SW 1271 (cell line): ENCODE measurements at regions not wholly inside any gene's neighbourhood (a gene's known extent, or its start where the extent isn't known, plus 50 kb on each side); places are given as distances from the start of the nearest gene placed in this dataset.

Experiments
- DNase-seq, 2 experiments: peaks; one replicate each; lab custom pipeline; 2025; lab: John Stamatoyannopoulos, UW

- no peak for DNase-seq
Measured at GRCh38 chr7:118298771-118299170, 74.3 kb downstream of the ANKRD7 start.

DNA sequence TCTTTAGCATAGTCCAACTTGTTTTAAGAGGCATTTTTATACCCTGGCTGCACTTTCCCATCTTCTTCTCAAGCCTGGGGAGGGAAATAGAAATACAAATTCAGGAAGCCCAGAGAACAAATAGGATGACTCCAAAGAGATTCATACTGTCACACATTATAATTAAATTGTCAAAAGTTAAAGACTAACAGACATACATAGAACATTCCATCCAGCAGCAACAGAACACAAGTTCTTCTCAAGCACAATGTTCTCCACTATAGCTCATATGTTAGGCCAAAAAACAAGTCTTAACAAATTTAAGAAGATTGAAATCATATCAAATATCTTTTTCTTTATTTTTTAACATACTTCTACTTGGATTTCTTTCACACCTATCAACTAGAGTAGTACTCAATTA is 75.7 kb downstream of the ANKRD7 start:
- DNase-seq: no peak

DNA sequence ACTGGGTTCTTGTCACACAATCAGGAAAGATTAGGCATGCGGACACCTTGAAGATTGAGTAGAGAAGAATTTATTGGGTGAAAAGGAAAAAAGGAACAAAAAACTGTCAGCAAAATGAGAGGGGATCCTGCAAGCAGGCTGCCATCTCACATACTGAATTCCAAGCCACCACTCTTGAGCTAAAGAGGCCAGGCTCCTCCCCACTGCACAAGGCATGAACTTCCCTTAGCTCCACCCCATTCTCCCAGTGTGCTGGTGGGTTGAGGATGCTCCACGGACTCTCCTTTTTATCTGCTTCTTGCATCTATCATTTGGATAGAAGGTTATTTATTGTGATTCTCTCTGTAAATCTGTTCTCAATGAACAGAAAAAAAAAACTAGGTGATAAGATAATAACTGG is 79.6 kb downstream of the ANKRD7 start:
- no peak for DNase-seq

- DNase-seq: no peak
Measured at GRCh38 chr7:118305671-118306070, 81.2 kb downstream of the ANKRD7 start.

- no peak for DNase-seq
Measured at GRCh38 chr7:118306771-118307170, 82.3 kb downstream of the ANKRD7 start.

- peak in 1 of 2 experiments; percentile 58 for DNase-seq
Measured at GRCh38 chr7:118311121-118311836, 86.8 kb downstream of the ANKRD7 start.

GRCh38 chr7:118312051-118312450 is 87.5 kb downstream of the ANKRD7 start:
- DNase-seq: no peak

DNA sequence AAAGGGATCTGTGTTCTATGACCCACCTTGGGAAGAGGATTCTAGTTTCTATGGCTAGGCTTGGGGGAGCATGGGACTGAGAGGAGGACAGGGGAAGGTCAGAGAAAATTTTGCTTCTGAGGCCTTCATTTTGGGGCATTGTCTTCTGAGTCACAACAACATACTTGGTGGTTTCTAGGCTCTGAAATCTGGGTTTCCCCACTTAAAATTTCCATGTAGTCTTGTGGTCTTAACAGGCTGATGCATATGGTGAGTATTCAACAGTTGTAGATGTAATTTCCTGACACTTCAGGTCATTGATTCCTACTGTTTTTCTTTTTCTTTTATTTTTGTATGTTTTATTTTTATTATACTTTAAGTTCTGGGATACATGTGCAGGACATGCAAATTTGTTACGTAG is 88.5 kb downstream of the ANKRD7 start:
- no peak for DNase-seq

DNA sequence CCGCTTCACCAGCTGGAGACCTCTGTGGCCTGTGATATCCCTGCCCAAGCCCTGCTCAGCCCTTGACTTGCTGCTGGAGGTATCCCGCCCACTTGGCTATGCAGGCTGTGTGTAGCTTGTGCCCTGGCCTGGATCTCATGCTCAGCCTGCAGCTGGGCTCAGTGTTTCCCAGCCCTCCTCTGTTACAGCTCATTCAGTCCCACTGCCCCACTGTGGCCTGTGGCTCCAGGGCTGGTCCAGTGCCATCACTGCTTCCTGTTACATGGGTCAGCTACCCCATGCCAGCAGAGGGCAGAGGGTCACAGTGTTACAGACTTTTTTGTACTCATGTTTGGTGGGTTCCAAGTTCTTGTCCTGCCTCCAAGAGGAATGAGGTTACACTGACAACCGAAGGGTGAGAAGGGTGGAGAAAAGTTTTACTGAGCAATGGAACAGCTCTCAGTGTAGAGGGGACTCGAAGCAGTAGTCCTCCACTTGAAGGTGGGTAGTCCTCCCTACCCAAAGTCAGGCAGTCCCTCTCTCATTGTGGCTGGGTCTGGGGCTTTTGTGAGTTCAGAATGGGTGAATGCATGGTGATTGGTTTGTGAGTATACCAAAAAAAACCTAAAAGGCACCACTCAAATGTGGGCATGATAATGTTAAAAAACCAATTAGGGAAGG is 100.4 kb downstream of the ANKRD7 start:
- no peak for DNase-seq

- DNase-seq: no peak
Measured at GRCh38 chr7:118325450-118325808, 100.9 kb downstream of the ANKRD7 start.

DNA sequence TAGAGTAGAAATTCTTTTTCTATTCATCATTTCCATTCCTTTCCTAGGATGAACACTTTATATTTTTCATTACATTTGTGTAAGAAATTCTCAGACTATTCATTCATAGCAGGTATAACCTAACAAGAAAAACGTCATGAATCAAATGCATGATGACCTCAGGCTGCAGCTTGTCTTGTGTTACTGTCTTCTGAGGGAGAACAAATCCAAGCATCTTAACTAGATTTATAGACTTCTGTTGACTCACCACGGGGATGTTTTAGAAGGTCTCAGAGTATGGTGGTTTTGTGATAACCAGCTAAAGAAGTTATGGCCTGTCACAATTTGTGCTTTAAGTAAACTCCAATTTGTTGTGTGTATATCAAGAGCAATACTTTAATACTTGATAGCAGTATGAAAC is 102.7 kb downstream of the ANKRD7 start:
- DNase-seq: no peak

DNA sequence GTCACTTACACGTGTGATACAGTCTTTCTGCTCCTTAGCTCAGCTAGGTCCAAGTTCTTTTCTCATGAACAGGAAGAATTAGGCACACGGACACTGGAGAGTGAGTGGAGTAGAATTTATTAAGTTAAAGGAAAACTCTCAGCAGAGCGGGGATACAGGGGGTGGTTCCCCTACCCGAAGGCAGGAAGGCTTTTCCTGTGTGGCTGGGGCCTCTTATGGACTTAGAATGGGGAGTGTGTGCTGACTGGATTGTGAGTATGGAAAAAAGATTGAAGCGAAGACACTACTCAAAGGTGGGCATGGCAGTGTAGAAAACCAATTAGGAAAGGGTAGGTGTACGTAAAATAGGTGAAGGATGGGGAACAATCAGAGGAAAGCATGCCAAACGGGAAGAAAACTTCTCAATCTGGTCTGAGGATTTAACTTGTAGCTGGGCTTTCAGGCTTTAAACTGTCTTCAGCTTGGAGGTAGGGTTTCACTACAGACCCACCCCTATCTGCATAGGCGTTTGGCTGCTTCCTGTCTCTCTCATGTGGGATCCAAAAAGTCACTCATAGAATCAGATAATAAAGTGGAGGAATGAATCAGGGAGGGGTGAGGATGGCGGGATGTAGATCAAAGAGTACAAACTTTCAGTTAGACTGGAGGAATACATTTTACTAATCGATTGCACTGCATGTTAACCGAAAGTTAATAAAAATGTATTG is 104.2 kb downstream of the ANKRD7 start:
- no peak for DNase-seq

GRCh38 chr7:118330388-118330787 is 105.9 kb downstream of the ANKRD7 start:
- DNase-seq: no peak

GRCh38 chr7:118346748-118347147 is 122.2 kb downstream of the ANKRD7 start:
- no peak for DNase-seq

DNA sequence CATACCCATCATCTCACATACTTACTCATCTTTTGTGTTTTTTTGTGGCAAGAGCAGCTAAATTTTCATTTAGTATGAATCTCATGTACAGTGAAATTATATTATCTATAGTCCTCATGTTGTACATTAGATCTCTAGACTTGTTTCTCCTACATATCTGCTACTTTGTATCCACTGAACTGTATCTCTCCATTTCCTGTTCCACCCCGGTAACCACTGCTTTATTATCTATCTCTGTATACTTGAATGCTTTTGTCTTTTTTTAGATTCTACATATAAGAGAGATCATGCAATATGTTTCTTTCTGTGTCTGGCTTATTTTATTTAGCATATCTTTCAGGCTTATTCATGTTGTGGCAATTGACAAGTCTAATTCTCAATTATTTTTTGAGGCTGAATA is 125.1 kb downstream of the ANKRD7 start:
- no peak for DNase-seq

GRCh38 chr7:118350260-118350659 is 125.8 kb downstream of the ANKRD7 start:
- no peak for DNase-seq

- DNase-seq: peak in 1 of 2 experiments; percentile 33
Measured at GRCh38 chr7:118352867-118353453, 128.5 kb downstream of the ANKRD7 start.

GRCh38 chr7:118366363-118366762 is 141.9 kb downstream of the ANKRD7 start:
- no peak for DNase-seq

GRCh38 chr7:118368958-118369357 is 144.5 kb downstream of the ANKRD7 start:
- no peak for DNase-seq

GRCh38 chr7:118369987-118370386 is 145.5 kb downstream of the ANKRD7 start:
- DNase-seq: no peak

DNA sequence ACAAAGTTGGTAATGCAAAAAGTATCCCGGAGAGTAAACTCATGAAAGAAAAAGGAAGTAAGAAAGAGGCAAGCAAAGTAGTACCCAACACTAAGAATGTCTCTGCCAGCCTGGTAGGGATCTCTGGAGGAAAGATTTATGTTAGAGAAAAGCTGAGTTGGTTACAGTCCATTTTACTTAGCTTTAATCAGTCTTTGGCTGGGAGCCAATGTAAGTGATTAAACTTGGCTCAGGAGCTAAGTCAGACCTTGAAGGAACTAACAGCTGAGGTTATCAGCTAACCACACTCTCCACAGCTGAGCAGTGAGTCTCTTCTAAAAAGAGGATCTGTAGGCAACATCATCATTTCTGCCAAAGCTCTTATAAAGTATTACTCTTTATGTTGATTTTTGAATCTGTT is 148.0 kb downstream of the ANKRD7 start:
- DNase-seq: no peak

- no peak for DNase-seq
Measured at GRCh38 chr7:118389629-118390028, 165.1 kb downstream of the ANKRD7 start.

- DNase-seq: no peak
Measured at GRCh38 chr7:118404211-118404610, 179.7 kb downstream of the ANKRD7 start.
